ENCODE measurements at regions not wholly inside any gene's neighbourhood (a gene's known extent, or its start where the extent isn't known, plus 50 kb on each side); places are given as distances from the start of the nearest gene placed in this dataset.

DNA sequence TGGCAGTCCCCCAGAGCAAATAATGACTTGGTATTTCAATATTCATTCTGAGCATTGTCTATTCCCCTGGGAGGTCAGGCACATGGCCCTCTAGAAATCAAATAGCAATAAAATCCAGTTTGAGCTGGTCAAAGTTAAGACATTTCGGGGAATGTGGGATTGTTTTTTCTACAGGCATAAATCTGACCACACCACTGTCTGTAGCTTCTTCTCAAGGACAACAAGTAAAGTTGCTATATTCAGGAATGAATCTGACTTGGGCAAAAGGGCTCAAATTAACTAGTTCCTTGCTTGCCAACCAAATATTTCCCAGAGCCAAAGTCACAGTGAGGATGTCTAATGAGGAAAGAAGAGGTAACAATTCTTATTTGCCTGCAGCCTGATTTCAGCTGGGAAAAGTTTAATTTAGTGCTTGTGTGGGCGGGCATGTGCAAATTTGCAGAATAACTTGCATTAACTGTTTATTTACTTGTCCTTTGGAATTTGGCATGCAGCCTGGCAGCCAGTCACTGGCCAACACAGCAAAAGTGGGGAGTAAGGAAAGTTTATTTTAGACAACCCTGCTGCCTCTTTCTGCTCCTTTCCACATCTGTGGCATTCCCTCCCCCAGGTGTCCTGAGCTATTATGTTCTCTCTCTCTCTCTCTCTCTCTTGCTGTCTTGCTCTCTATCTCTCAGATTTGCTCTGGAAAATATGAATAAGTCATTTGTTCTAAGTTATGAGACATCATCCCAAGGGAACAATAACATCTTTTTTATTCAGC lies 51.2 kb upstream of the ARHGAP20 start:
- DNase-seq (ENCODE audit: low read depth, low spot score): no peak
- TF ChIP-seq TCF7L2 (IDR thresholded peaks at IDR 0.05; ENCODE audit: low read depth, low read length): no peak
- no peak for TF ChIP-seq SIN3A (IDR thresholded peaks at IDR 0.05; ENCODE audit: borderline replicate concordance, insufficient read depth, low read depth, low read length)
- TF ChIP-seq POLR2AphosphoS5 (IDR thresholded peaks at IDR 0.05; ENCODE audit: low read depth, low read length): no peak
- TF ChIP-seq CTCF (IDR thresholded peaks at IDR 0.05): no peak
- no peak for TF ChIP-seq REST (IDR thresholded peaks at IDR 0.05; ENCODE audit: insufficient read depth in 1 of 2, low read depth in 2 of 2, low read length in 1 of 2)
- Histone ChIP-seq H3K4me3 (ENCODE audit: low read depth in 2 of 2, low read length in 2 of 2) (no peak overlapping the region), H3K9me3 (ENCODE audit: control insufficient read depth, insufficient read depth, low read depth, low read length) (no peaks in the 10 kb centered on the region), H3K27ac (ENCODE audit: low read length) (no peak overlapping the region), H3K27me3 (ENCODE audit: control insufficient read depth, insufficient read depth, low read length) (no peaks in the 10 kb centered on the region), H3K36me3 (ENCODE audit: control insufficient read depth, insufficient read depth, low read length) (no peaks in the 10 kb centered on the region), H3K4me1 (ENCODE audit: control insufficient read depth, insufficient read depth, low read length) (no peaks in the 10 kb centered on the region)
- intact Hi-C loops (cut with micrococcal nuclease; ENCODE audit: unreplicated experiment) (no loop called here), in situ Hi-C loops (cut with HindIII; ENCODE audit: low pct_unique_long_range_greater_than_20kb, low sequenced_read_pairs) (no loop called here)
- ChIA-PET CTCF (no interaction called here), POLR2A (no interaction called here)
- ATAC-seq: no peak
- no TSS peak for BruUV-seq (replicated peaks)

DNA sequence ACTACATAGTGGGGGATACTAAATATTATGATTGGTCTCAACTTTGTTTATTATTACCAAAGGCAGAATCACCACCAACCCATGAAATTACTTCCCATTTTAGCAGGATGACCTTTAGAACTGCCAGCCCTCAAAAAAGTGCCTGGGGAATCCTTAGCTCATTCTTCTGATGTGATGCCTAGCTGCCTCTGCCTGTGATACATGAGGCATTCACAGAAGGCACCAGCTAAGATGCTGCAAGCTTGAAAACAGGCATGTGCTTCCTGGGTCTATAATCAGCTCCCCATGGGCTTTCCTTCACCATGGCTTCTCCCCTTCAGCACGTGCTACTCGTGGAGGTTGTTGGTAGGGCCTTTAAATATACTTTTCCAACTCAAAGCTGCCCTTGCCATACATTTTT lies 50.4 kb upstream of the ARHGAP20 start:
- no peak for DNase-seq (ENCODE audit: low read depth, low spot score)
- ChIA-PET CTCF (no interaction called here), POLR2A (no interaction called here)
- Histone ChIP-seq H3K27ac (ENCODE audit: low read length) (no peak overlapping the region), H3K4me1 (ENCODE audit: control insufficient read depth, insufficient read depth, low read length) (no peaks in the 10 kb centered on the region), H3K9me3 (ENCODE audit: control insufficient read depth, insufficient read depth, low read depth, low read length) (no peaks in the 10 kb centered on the region), H3K36me3 (ENCODE audit: control insufficient read depth, insufficient read depth, low read length) (no peaks in the 10 kb centered on the region), H3K27me3 (ENCODE audit: control insufficient read depth, insufficient read depth, low read length) (no peaks in the 10 kb centered on the region), H3K4me3 (ENCODE audit: low read depth in 2 of 2, low read length in 2 of 2) (no peak overlapping the region)
- ATAC-seq: no peak
- BruUV-seq (replicated peaks): no TSS peak
- TF ChIP-seq SIN3A (IDR thresholded peaks at IDR 0.05; ENCODE audit: borderline replicate concordance, insufficient read depth, low read depth, low read length) (no peak), REST (IDR thresholded peaks at IDR 0.05; ENCODE audit: insufficient read depth in 1 of 2, low read depth in 2 of 2, low read length in 1 of 2) (no peak), POLR2AphosphoS5 (IDR thresholded peaks at IDR 0.05; ENCODE audit: low read depth, low read length) (no peak), TCF7L2 (IDR thresholded peaks at IDR 0.05; ENCODE audit: low read depth, low read length) (no peak), CTCF (IDR thresholded peaks at IDR 0.05) (no peak)
- intact Hi-C loops (cut with micrococcal nuclease; ENCODE audit: unreplicated experiment) (no loop called here), in situ Hi-C loops (cut with HindIII; ENCODE audit: low pct_unique_long_range_greater_than_20kb, low sequenced_read_pairs) (no loop called here)
